MCF 10A (cell line): ENCODE measurements at regions not wholly inside any gene's neighbourhood (a gene's known extent, or its start where the extent isn't known, plus 50 kb on each side); places are given as distances from the start of the nearest gene placed in this dataset.

Experiments used
- BruUV-seq: library from RNA; stranded (reverse); fragments of 400-500 nt; replicated peaks from 2 replicates; lab custom pipeline; 2021; lab: Mats Ljungman, UMichigan
- CTCF ChIA-PET: fragments of 300-600 bp; sonication (Branson Sonifier 250); formaldehyde crosslinking; extraction: SDS; loops from one replicate; lab custom pipeline; 2021; ENCODE audit warnings: antibody characterized with exemption, inconsistent platforms; lab: Yijun Ruan, JAX
- POLR2A ChIA-PET: fragments of 300-600, 350-650 bp; sonication (Branson Sonifier 250); formaldehyde crosslinking; extraction: SDS; loops from one replicate; lab custom pipeline; 2020; ENCODE audit warnings: antibody characterized with exemption, inconsistent platforms; lab: Yijun Ruan, JAX
- DNase-seq: peaks from one replicate; pipeline ENCODE4 v3.0.0-alpha.2; 2018; ENCODE audit not compliant: unreplicated experiment
- H3K27ac Mint-ChIP-seq: one replicate; pipeline ENCODE4 v1.8.0; 2022; ENCODE audit warnings: mild to moderate bottlenecking, low read depth, mixed read lengths; ENCODE audit not compliant: unreplicated experiment
- H3K27me3 Mint-ChIP-seq: one replicate; pipeline ENCODE4 v1.8.0; 2022; ENCODE audit warnings: mixed read lengths; ENCODE audit not compliant: insufficient read depth, unreplicated experiment
- H3K36me3 Mint-ChIP-seq: one replicate; pipeline ENCODE4 v1.8.0; 2022; ENCODE audit warnings: mild to moderate bottlenecking, moderate library complexity, mixed read lengths; ENCODE audit not compliant: insufficient read depth, unreplicated experiment
- H3K4me1 Mint-ChIP-seq: one replicate; pipeline ENCODE4 v1.8.0; 2022; ENCODE audit warnings: mixed read lengths; ENCODE audit not compliant: insufficient read depth, unreplicated experiment
- H3K4me3 Mint-ChIP-seq: one replicate; pipeline ENCODE4 v1.8.0; 2022; ENCODE audit warnings: mild to moderate bottlenecking, moderate library complexity, mixed read lengths; ENCODE audit not compliant: unreplicated experiment
- H3K9me3 Mint-ChIP-seq: one replicate; pipeline ENCODE4 v1.8.0; 2022; ENCODE audit warnings: mixed read lengths; ENCODE audit not compliant: unreplicated experiment
- CTCF ChIP-seq: fragments of 200-600 bp; IDR thresholded peaks from one replicate; pipeline ENCODE4 v1.8.0; 2022; ENCODE audit warnings: antibody characterized with exemption, mild to moderate bottlenecking; ENCODE audit not compliant: unreplicated experiment
- intact Hi-C: fragments of 100-400 bp; cut with micrococcal nuclease; formaldehyde crosslinking; loops from 2 replicates; pipeline ENCODE4 v1.14.1; 2022

DNA sequence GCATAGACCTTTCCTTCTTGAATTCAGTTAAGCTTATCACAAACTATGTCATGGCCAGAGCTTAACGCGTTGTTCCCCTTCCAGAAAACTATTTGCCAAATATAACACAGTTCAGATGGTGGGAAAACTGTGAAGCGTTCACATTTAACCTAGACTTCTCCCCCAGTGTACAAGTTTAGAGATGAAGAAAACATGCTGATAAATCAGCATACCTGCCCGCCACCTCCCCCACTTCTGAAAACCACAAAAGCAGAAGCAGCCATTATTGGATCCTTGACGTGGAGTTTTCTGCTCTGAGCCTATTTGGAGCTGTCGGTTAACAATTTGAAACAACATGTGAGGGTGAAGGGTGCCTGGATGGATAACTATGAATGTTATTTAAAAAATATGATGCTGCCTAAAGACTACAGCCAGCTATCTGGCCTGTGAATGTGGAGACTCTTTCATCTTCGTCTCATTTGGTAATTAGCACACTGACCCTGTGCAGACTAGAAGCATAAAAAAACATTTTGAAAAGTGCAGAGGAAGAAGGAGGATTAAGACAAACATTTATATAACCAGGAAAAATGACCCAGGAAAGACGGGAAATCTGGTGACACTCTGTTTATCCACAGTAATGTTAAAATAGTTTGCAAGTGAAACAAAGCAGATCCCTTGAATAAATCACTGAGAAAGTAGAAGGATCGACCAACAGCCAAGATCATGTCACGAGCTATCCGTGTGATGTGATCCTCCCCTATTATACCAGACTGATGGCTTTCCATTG is 408.2 kb downstream of the AEBP2 start:
- H3K27ac Mint-ChIP-seq, result no peak overlapping the region
- CTCF ChIA-PET, result interaction anchor here (0.6 to 1.2 kb wide), 5 partner anchors 26 to 1179 kb away, joined by 3 to 4 read pairs (median 3); no protein-coding TSS in a partner anchor

DNA sequence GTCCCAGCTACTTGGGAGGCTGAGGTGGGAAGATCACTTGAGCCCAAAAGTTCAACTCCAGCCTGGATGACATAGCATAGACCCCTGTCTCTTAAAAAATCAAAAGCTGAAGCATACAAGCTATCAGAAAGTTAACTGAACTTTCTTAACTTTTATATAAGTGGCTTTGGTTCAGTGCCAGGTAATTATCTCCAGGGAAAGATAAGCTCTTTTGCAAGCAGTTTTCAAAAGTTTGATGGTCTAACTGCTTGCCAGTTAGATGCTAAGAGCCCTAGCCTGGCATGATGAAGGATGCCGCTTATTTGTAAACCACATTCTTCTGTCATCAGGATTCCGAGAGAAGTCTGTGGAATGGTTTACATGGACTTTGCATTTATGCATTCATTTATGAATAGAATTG is 409.1 kb downstream of the AEBP2 start:
- intact Hi-C loops, result no loop called here
- Mint-ChIP-seq H3K4me3 (no peak overlapping the region), H3K4me1 (peaks cover 8% of the 10 kb centered on the region), H3K9me3 (peaks cover 4% of the 10 kb centered on the region), H3K36me3 (peaks cover 6% of the 10 kb centered on the region), H3K27me3 (no peaks in the 10 kb centered on the region), H3K27ac (no peak overlapping the region)
- BruUV-seq, result no TSS peak
- no peak for DNase-seq
- ChIA-PET CTCF (interaction anchor here (0.5 to 1.2 kb wide), 4 partner anchors 25 to 109 kb away, joined by 3 to 4 read pairs (median 4); no protein-coding TSS in a partner anchor), POLR2A (no interaction called here)
- TF ChIP-seq CTCF, result no peak

More for the DNA sequence above, 408.2 kb downstream of the AEBP2 start:
- Mint-ChIP-seq H3K4me1 (peaks cover 8% of the 10 kb centered on the region), H3K36me3 (peaks cover 6% of the 10 kb centered on the region), H3K4me3 (no peak overlapping the region), H3K9me3 (peaks cover 1% of the 10 kb centered on the region), H3K27me3 (no peaks in the 10 kb centered on the region)
- BruUV-seq, result no TSS peak
- DNase-seq, result no peak
- POLR2A ChIA-PET, result no interaction called here
- no peak for TF ChIP-seq CTCF
- intact Hi-C loops, result no loop called here

DNA sequence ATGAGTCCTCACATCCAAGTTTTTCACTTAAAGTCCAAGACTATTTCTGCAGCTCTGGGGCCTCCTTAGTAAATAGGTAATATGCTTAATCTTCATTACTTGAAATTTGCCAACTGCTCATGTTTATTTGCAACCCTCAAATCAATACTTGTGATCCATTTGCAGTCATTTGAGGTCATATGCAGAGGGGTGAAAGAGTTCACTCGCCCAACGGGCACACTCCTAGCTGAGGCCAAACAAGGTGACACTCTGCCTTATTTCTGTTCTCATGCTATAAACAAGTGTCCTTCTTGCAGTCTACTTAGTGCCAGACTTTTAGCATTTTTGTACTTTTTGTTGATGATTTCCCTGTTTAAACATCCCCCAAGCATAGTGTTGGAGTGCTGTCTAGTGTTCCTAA is 409.9 kb downstream of the AEBP2 start:
- POLR2A ChIA-PET, result interaction anchor here (0.6 kb wide), 1 partner anchor 121 kb away, joined by 3 read pairs; no protein-coding TSS in a partner anchor
- DNase-seq, result no peak
- Mint-ChIP-seq H3K27me3 (no peaks in the 10 kb centered on the region), H3K9me3 (peaks cover 4% of the 10 kb centered on the region), H3K27ac (no peak overlapping the region), H3K4me3 (no peak overlapping the region), H3K4me1 (peaks cover 8% of the 10 kb centered on the region), H3K36me3 (peaks cover 6% of the 10 kb centered on the region)
- TF ChIP-seq CTCF, result no peak
- CTCF ChIA-PET, result no interaction called here
- intact Hi-C loops, result no loop called here
- no TSS peak for BruUV-seq

- no peak overlapping the region for H3K4me3 Mint-ChIP-seq
- DNase-seq, result no peak
- H3K36me3 Mint-ChIP-seq, result peaks cover 6% of the 10 kb centered on the region
- intact Hi-C loops, result no loop called here
- CTCF ChIA-PET, result no interaction called here
- H3K4me1 Mint-ChIP-seq, result peaks cover 8% of the 10 kb centered on the region
- no peaks in the 10 kb centered on the region for H3K27me3 Mint-ChIP-seq
- no peak overlapping the region for H3K27ac Mint-ChIP-seq
- TF ChIP-seq CTCF, result no peak
- POLR2A ChIA-PET, result no interaction called here
- peaks cover 4% of the 10 kb centered on the region for H3K9me3 Mint-ChIP-seq
- no TSS peak for BruUV-seq
Measured at GRCh38 chr12:19850346-19851065, 411.2 kb downstream of the AEBP2 start.
